Tibial artery (tissue), 4 donors: ENCODE measurements at regions not wholly inside any gene's neighbourhood (a gene's known extent, or its start where the extent isn't known, plus 50 kb on each side); places are given as distances from the start of the nearest gene placed in this dataset.
"Not testable (repeated sequence)": the region's sequence is repeated elsewhere in the genome, so short reads cannot be mapped to it uniquely, and the experiment has no call there.

Experiments used
- DNase-seq, 2 donors: peaks; one replicate each; pipeline ENCODE4 v3.0.0-alpha.2; 2019
- H3K27ac ChIP-seq, 2 donors: fragments of 200-600 bp; sonication (generic) in 1 of 2; 1 replicate in 1 of 2; 2 replicates in 1 of 2; pipeline ENCODE4 v1.5.1; 2018 to 2019; ENCODE audit warnings: mild to moderate bottlenecking in 1 of 2
- H3K27me3 ChIP-seq, 2 donors: fragments of 200-600 bp; sonication (generic) in 1 of 2; one replicate each; pipeline versions ENCODE4 v1.5.1 to v1.6.0; 2016 to 2019
- H3K36me3 ChIP-seq, 3 donors: fragments of 200-600 bp; sonication (generic) in 2 of 3; one replicate each; pipeline ENCODE4 v1.5.1; 2016 to 2019; ENCODE audit warnings: mild to moderate bottlenecking in 2 of 3
- H3K4me1 ChIP-seq, 4 donors: fragments of 200-600 bp; sonication (generic) in 2 of 4; 1 replicate in 3 of 4; 2 replicates in 1 of 4; pipeline ENCODE4 v1.5.1; 2016 to 2019
- H3K4me3 ChIP-seq, 2 donors: fragments of 200-600 bp; sonication (generic) in 1 of 2; 1 replicate in 1 of 2; 2 replicates in 1 of 2; pipeline ENCODE4 v1.5.1; 2018 to 2019; ENCODE audit warnings: mild to moderate bottlenecking in 2 of 2
- H3K9me3 ChIP-seq, 3 donors: fragments of 200-600 bp; sonication (generic) in 1 of 3; one replicate each; pipeline ENCODE4 v1.5.1; 2016 to 2019
- intact Hi-C: fragments of 100-400 bp; cut with DNase I; formaldehyde crosslinking; loops from one replicate; pipeline ENCODE4 v1.15.0; 2023; ENCODE audit warnings: low total_unique reads
- TF ChIP-seq, protein P1 (sequence below), 2 experiments: fragments of 200-600 bp in 1 of 2; fragments of 450-650 bp in 1 of 2; IDR thresholded peaks; one replicate each; pipeline ENCODE4 v1.5.1; 2017 to 2019; ENCODE audit warnings: antibody characterized with exemption in 2 of 2, mild to moderate bottlenecking in 1 of 2, moderate library complexity in 1 of 2

DNA sequence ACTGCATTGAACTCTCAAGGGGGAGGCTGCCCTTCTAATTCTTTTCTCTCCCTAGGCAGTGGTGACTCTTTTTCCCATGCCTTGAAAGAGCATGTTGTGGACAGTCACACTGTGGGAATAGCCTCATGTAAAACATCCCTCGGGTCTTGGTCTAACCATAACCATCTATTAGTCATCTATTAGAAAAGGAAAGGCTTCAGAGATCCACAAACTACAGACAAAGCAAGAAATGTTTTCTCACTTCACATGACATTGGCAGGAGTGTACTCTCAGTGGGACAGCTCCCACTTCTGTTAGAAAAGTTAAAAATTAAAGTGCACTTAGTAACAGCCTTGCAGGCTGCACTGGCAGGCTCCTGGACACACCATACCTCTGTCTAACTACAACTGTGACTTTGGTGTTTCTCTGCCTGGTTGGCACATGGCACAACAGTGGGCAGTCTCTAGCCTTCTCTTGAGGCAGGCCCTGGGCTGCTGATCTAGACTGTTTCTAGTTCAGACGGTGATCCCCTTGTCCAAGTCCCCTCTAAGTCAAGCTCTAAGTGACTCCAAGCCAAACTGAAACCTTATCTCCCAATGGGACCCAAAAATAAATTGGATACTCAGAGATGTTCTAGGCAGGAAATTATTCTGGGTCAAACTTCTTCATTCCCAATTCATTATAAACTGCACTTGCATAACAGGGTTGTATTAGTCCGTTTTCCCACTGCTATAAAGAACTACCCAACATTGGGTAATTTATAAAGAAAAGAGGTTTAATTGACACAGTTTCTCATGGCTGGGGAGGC, 57.9 kb upstream of the ITGB1 start:
- intact Hi-C loops, result no loop called here
- no peaks in the 10 kb centered on the region for H3K4me1 ChIP-seq
- H3K27me3 ChIP-seq, result no peaks in the 10 kb centered on the region
- TF ChIP-seq, protein P1, sequence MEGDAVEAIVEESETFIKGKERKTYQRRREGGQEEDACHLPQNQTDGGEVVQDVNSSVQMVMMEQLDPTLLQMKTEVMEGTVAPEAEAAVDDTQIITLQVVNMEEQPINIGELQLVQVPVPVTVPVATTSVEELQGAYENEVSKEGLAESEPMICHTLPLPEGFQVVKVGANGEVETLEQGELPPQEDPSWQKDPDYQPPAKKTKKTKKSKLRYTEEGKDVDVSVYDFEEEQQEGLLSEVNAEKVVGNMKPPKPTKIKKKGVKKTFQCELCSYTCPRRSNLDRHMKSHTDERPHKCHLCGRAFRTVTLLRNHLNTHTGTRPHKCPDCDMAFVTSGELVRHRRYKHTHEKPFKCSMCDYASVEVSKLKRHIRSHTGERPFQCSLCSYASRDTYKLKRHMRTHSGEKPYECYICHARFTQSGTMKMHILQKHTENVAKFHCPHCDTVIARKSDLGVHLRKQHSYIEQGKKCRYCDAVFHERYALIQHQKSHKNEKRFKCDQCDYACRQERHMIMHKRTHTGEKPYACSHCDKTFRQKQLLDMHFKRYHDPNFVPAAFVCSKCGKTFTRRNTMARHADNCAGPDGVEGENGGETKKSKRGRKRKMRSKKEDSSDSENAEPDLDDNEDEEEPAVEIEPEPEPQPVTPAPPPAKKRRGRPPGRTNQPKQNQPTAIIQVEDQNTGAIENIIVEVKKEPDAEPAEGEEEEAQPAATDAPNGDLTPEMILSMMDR (IDR thresholded peaks at IDR 0.05), result no peak
- H3K9me3 ChIP-seq, result no peaks in the 10 kb centered on the region
- H3K4me3 ChIP-seq, result no peak overlapping the region
- H3K36me3 ChIP-seq, result no peaks in the 10 kb centered on the region
- no peak overlapping the region for H3K27ac ChIP-seq
- DNase-seq, result no peak

DNA sequence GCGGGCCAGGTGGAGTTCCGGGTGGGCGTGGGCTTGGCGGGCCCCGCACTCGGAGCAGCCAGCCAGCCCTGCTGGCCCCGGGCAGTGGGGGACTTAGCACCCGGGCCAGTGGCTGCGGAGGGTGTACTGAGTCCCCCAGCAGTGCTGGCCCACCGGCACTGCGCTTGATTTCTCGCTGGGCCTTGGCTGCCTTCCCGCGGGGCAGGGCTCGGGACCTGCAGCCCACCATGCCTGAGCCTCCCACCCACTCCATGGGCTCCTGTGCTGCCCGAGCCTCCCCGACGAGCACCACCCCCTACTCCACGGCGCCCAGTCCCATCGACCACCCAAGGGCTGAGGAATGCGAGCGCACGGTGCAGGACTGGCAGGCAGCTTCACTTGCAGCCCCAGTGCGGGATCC, 55.3 kb upstream of the ITGB1 start:
- H3K36me3 ChIP-seq, H3K4me3 ChIP-seq, intact Hi-C loops, H3K27ac ChIP-seq, H3K9me3 ChIP-seq, H3K27me3 ChIP-seq, H3K4me1 ChIP-seq, DNase-seq: not testable (repeated sequence)

DNA sequence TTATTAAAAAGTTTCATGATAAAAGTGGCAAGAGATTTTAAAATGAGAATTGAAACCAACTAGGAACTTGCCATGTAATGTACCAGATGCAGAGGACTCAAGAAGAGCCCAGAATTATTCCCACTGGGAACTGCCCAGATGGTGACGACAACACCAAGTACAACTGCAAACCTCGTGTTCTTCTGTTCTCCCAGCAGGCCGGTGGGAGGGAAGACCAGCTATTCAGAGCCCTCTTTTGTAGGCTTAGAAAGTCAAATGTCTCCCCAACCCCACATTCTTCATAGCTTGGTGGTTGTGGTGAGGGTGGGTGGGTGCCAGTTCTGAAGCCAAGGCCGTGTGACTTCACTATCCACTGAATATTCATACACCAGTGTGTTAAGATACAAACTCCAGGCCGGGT, 54.3 kb upstream of the ITGB1 start:
- H3K27ac ChIP-seq, result no peak overlapping the region
- H3K4me1 ChIP-seq, result peaks cover 0 to 3% (median 0%) of the 10 kb centered on the region in 4 donors
- no peaks in the 10 kb centered on the region for H3K36me3 ChIP-seq
- intact Hi-C loops, result no loop called here
- H3K4me3 ChIP-seq, result no peak overlapping the region
- H3K9me3 ChIP-seq, result no peaks in the 10 kb centered on the region
- TF ChIP-seq, protein P1 (IDR thresholded peaks at IDR 0.05), result no peak
- H3K27me3 ChIP-seq, result no peaks in the 10 kb centered on the region
- DNase-seq, result no peak

DNA sequence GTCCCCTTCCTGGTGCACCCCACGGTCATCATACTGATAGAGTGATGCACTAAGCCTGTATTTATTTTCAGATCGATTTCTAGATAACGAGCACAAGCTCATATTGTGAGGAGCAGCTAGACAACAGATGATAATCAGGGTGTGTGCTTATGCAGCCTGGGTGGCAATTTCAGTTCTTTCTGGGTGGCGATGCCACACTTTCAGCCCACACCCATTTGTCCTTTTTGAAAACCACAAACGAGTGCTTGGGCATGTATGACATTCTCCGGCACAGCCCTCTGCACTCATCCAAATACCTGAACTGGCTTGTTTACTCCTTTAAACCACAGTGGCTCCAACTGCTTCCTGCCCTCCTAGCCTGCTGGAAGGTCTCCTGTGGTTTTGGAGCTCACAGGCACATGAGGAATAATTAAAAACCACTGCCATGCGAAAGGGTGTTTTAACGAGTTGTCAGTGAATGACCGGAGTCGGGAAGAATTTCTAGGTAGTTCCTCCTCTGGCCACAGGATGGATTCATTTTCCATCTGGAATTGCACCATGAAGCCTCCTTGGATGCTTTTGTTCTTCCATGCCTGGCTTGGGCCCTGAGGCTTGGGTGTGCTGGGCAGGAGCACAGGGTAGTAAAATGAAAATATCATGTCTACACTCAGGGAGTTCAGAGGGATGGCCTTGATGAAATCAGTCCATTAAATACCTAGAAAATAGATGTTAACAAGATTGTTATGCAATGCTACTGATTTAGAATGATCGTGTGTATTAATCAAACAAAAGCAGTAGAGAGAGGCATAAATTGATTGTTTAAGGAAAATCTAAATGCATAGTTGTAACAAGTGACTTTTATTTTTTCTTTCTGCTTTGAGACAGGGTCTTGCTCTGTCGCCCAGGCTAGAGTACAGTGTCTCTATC, 52.4 kb upstream of the ITGB1 start:
- Histone ChIP-seq H3K36me3 (no peaks in the 10 kb centered on the region), H3K9me3 (no peaks in the 10 kb centered on the region), H3K4me3 (no peak overlapping the region), H3K27ac (no peak overlapping the region), H3K27me3 (no peaks in the 10 kb centered on the region), H3K4me1 (peaks cover 0 to 12% (median 2%) of the 10 kb centered on the region in 4 donors)
- DNase-seq, result no peak
- TF ChIP-seq, protein P1 (IDR thresholded peaks at IDR 0.05), result peak in 1 of 2 experiments; percentile 22
- intact Hi-C loops, result loop anchor here (2.0 kb wide), 1 partner anchor 216 kb away; no protein-coding TSS in a partner anchor

DNA sequence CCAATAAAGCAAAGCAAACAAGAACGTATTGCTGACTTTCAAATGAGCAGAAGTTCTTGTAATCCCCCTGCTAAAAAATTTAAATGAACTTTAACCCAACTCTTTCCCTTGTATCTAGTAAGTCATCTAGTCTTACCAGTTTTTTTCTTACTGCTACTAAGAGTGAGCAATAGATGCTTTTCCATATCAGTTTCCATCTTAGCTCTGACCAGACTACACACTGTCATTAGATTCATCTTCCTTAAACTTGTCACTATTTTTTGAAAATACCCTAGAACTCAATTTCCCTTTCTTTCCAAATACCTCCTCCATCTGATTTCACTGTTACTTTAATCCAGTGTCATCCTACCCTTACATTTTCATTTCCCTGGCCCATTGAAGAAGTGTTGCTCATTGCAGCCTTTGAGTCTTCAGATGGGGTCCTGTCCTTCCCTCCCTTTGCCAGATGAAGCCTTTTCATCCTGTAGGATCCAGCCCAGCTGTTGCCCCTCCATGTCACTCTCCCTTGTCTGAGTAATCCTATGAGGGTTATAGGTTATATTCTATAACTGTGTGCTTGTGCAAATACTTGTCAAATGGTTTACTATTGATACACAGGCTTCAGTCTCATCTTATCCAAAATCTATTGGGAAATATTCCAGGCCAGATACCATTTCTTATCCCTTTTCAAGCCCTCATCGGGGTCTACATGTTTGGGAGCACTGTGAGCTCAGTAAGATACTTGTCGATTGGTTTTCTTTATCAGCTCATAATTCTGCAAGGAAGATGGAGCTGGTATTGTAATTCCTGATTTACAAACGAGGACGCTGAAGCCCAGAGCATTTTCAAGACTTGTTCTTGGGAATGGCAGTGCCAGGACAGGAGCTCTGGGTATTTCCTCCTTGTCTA, 51.5 kb upstream of the ITGB1 start:
- Histone ChIP-seq H3K36me3 (no peaks in the 10 kb centered on the region), H3K4me1 (peaks cover 0 to 20% (median 6%) of the 10 kb centered on the region in 4 donors), H3K27me3 (no peaks in the 10 kb centered on the region), H3K4me3 (no peak overlapping the region), H3K9me3 (no peaks in the 10 kb centered on the region), H3K27ac (no peak overlapping the region)
- intact Hi-C loops, result loop anchor here (2.0 kb wide), 1 partner anchor 215 kb away; no protein-coding TSS in a partner anchor
- no peak for DNase-seq
- TF ChIP-seq, protein P1 (IDR thresholded peaks at IDR 0.05), result no peak
